Heart right ventricle (tissue), 16 donors: ENCODE measurements at regions not wholly inside any gene's neighbourhood (a gene's known extent, or its start where the extent isn't known, plus 50 kb on each side); places are given as distances from the start of the nearest gene placed in this dataset.

Experiments used
- ATAC-seq, 8 donors: fragments of 200-7000 bp; cut with Tn5 transposase; one replicate each; pipeline ENCODE4 v1.9.1; 2020; ENCODE audit warnings: mild to moderate bottlenecking in 8 of 8, moderate library complexity in 8 of 8, moderate number of reproducible peaks in 1 of 8
- DNase-seq, 2 donors: peaks; one replicate each; pipeline ENCODE4 v3.0.0-alpha.2; 2020
- H3K27ac ChIP-seq, 10 donors: fragments of 200-600 bp; sonication (generic) in 2 of 10; one replicate each; pipeline versions ENCODE4 v1.5.0 to v1.8.0; 2020 to 2022; ENCODE audit warnings: mild to moderate bottlenecking in 3 of 10
- H3K27me3 ChIP-seq, 7 donors: fragments of 200-600 bp; one replicate each; pipeline ENCODE4 v1.8.0; 2021 to 2022; ENCODE audit warnings: mild to moderate bottlenecking in 2 of 7
- H3K36me3 ChIP-seq, 9 donors: fragments of 200-600 bp; sonication (generic) in 1 of 9; one replicate each; pipeline versions ENCODE4 v1.5.0 to v1.8.0; 2020 to 2022; ENCODE audit warnings: mild to moderate bottlenecking in 2 of 9
- H3K4me1 ChIP-seq, 9 donors: fragments of 200-600 bp; sonication (generic) in 1 of 9; one replicate each; pipeline versions ENCODE4 v1.5.0 to v1.8.0; 2020 to 2022; ENCODE audit warnings: mild to moderate bottlenecking in 4 of 9
- H3K4me3 ChIP-seq, 10 donors: fragments of 200-600 bp; sonication (generic) in 2 of 10; one replicate each; pipeline versions ENCODE4 v1.5.0 to v1.8.0; 2020 to 2022; ENCODE audit warnings: mild to moderate bottlenecking in 7 of 10, moderate library complexity in 2 of 10
- H3K9me3 ChIP-seq, 11 donors: fragments of 200-600 bp in 10 of 11; sonication (generic) in 2 of 11; one replicate each; pipeline versions ENCODE4 v1.5.0 to v1.8.0; 2013 to 2022; ENCODE audit warnings: mild to moderate bottlenecking in 2 of 11, control low read depth in 1 of 11, moderate library complexity in 1 of 11
- WGBS, 2 donors: extraction: QIAGEN DNeasy Blood & Tissue Kit; methylation state at CpG; one replicate each; pipeline ENCODE4 v1.1.7; 2013; ENCODE audit warnings: inconsistent platforms in 1 of 2; 5-methylcytosine and 5-hydroxymethylcytosine counted together
- intact Hi-C, 10 donors: fragments of 100-400 bp; cut with DNase I; formaldehyde crosslinking; loops; one replicate each; pipeline versions ENCODE4 v1.11.1 to v1.14.2; 2022
- TF ChIP-seq, protein P1 (sequence below), 9 donors: fragments of 200-600 bp; sonication (generic) in 2 of 9; IDR thresholded peaks; one replicate each; pipeline versions ENCODE4 v1.5.0 to v1.8.0; 2021 to 2022; ENCODE audit warnings: antibody characterized with exemption in 9 of 9, mild to moderate bottlenecking in 5 of 9, moderate library complexity in 1 of 9
- donor health status: Arrhythmogenic right ventricular cardiomyopathy.
- donor health status: ischemic (EF 13 %, LVEDD 7.1; RV severe dilation, severe dysfunction).
- donor health status: healthy with polysubstance abuse.
- donor health status: DM: no; HTN: yes; CAD: no.
- donor health status: DM: no; HTN: no; CAD: no.
- donor health status: ischemic (EF 25% LVEDD 6.9; RV normal size, moderate dysfunction).
- donor health status: ischemic (EF 25% LVEDD 5.7; RV mildly dilated, moderate dysfunction).
- donor health status: healthy.
- donor health status: DM: yes; HTN: yes; CAD: no.
- donor health status: Ischemic cardiomyopathy.
- donor health status: ischemic (EF 35%, LVEDD 5.7; RV mildly dilated, moderate dysfunction).
- donor health status: nonischemic (EF 11% LVEDD 7.7; RV severe dilation, severe dysfunction).
- donor health status: DM: yes; HTN: yes; CAD: no.
- donor health status: PGD.
- donor health status: ischemic (EF 29% LVEDD 5.4; RV normal size, mild dysfunction).
- donor health status: nonischemic (EF 23%, LVEDD 6.1; RV moderate dilation, normal function).

DNA sequence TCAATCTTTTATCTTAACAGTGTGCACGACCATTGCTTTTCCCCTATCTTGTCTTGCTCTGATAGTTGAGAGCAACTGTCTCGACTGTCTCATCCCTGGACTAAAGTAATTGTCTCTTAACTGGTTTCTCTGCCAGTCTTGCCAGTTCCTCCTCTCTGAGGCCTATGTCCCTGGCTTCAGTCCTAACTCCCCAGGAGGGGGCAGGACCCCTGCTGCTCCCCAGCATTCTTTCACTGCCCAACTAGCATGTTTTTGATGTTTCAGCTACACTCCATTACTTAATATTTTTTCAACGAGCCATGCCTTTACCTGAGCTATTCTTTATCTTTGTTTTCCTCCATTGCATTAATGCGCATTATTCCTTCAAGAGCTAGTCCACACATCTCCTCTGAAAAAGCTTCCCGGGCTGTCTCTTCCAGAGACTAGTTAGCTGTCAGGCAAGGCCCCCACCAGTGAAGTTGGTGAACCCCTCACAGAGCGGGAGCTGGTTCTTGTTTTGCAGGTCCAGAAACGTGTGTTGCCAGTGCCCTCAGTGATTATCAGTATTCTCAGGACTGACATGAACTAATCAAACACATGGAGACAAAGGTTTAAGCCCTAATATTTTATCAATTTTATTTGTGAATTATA, 291.7 kb upstream of the KCNN2 start:
- DNase-seq (no peak), ATAC-seq (no peak)
- 64 to 66% methylated on average over 7 of the region's 7 CpGs for WGBS, 2 donors
- no peaks in the 10 kb centered on the region for H3K9me3 ChIP-seq
- H3K27me3 ChIP-seq: no peaks in the 10 kb centered on the region
- TF ChIP-seq, protein P1, sequence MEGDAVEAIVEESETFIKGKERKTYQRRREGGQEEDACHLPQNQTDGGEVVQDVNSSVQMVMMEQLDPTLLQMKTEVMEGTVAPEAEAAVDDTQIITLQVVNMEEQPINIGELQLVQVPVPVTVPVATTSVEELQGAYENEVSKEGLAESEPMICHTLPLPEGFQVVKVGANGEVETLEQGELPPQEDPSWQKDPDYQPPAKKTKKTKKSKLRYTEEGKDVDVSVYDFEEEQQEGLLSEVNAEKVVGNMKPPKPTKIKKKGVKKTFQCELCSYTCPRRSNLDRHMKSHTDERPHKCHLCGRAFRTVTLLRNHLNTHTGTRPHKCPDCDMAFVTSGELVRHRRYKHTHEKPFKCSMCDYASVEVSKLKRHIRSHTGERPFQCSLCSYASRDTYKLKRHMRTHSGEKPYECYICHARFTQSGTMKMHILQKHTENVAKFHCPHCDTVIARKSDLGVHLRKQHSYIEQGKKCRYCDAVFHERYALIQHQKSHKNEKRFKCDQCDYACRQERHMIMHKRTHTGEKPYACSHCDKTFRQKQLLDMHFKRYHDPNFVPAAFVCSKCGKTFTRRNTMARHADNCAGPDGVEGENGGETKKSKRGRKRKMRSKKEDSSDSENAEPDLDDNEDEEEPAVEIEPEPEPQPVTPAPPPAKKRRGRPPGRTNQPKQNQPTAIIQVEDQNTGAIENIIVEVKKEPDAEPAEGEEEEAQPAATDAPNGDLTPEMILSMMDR (IDR thresholded peaks at IDR 0.05): no peak
- H3K4me3 ChIP-seq: no peak overlapping the region
- no peaks in the 10 kb centered on the region for H3K4me1 ChIP-seq
- intact Hi-C loops: no loop called here
- H3K36me3 ChIP-seq: no peaks in the 10 kb centered on the region
- H3K27ac ChIP-seq: no peak overlapping the region

DNA sequence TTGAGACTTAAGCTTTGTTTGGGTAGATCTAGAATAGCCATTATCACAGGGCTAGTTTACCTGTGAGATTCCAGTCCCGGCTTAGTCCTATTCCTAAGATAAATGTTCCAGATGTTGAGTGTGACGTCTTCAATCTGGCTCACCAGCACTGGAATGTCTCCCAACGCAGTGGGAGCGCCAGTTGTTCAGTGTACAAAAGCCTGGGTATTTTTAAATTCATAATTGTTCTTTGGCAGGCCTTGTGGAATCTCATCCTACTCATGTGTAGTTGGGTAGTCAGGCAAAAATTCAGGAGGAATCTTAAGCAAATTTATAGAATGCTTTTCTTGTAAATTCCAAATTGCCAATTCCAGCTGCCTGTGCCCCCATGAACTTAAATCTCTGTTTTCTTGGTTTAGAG, 272.6 kb upstream of the KCNN2 start:
- Histone ChIP-seq H3K27ac (no peak overlapping the region), H3K27me3 (no peaks in the 10 kb centered on the region), H3K36me3 (no peaks in the 10 kb centered on the region), H3K4me3 (no peak overlapping the region), H3K9me3 (peaks cover 0 to 17% (median 8%) of the 10 kb centered on the region in 11 donors), H3K4me1 (peaks cover 0 to 3% (median 0%) of the 10 kb centered on the region in 9 donors)
- intact Hi-C loops: no loop called here
- DNase-seq (no peak), ATAC-seq (peak in 3 of 8 donors; percentile 63 to 71 (median 66))
- 18 to 29% methylated on average over 4 of the region's 4 CpGs for WGBS, 2 donors
- TF ChIP-seq, protein P1 (IDR thresholded peaks at IDR 0.05): no peak

DNA sequence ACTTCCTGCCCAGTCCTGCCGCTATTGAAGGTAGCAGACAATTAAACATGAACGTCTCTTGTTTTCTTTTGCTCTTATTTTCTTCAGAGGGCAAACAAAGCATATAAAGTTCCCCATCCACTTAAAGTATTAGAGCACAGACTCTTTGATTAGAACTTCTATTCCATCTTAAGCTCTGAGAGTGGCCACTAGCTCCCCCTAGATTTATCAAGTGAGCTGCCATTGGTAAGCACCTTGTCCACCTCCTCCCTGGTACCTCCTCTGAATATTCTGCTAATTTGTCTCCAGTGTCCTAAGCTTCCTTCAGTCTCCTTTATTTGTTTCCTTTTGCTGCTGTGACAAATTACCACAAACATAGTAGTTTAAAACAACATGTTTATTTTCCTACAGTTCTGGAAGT, 264.3 kb upstream of the KCNN2 start:
- intact Hi-C loops: loop anchor here in 6 of 10 donors (5.0 to 10.0 kb wide), 4 partner anchors 207 to 357 kb away; no protein-coding TSS in a partner anchor
- no peak overlapping the region for H3K4me3 ChIP-seq
- WGBS, 2 donors: 52 to 64% methylated on average over 2 of the region's 2 CpGs
- H3K27me3 ChIP-seq: no peaks in the 10 kb centered on the region
- no peaks in the 10 kb centered on the region for H3K4me1 ChIP-seq
- H3K27ac ChIP-seq: no peak overlapping the region
- DNase-seq (no peak), ATAC-seq (no peak)
- H3K36me3 ChIP-seq: no peaks in the 10 kb centered on the region
- TF ChIP-seq, protein P1 (IDR thresholded peaks at IDR 0.05): no peak
- H3K9me3 ChIP-seq: peaks cover 0 to 5% (median 2%) of the 10 kb centered on the region in 11 donors

DNA sequence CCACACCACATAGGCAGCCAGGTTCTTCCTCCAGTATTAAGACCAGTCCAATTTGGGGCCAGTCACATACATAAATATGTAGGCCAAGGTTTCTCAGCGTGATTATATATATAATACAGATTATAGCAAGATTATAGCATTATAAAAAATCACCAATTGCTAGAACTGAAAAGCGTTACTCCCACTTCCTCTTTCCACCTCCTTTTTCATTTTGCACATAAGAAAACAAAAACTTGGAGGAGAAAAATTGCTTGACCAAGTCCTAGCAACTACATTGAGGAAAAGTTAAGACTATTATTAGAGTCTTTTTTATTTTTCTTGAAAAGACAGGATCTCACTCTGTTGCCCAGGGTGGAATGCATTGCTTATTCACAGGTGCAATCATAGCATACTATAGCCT, 262.7 kb upstream of the KCNN2 start:
- Histone ChIP-seq H3K4me3 (no peak overlapping the region), H3K27ac (no peak overlapping the region), H3K9me3 (no peaks in the 10 kb centered on the region), H3K4me1 (no peaks in the 10 kb centered on the region), H3K36me3 (no peaks in the 10 kb centered on the region), H3K27me3 (no peaks in the 10 kb centered on the region)
- intact Hi-C loops: loop anchor here in 6 of 10 donors (5.0 to 10.0 kb wide), 4 partner anchors 206 to 356 kb away; no protein-coding TSS in a partner anchor
- ATAC-seq (no peak), DNase-seq (no peak)
- WGBS, 2 donors: 67 to 70% methylated on average over 2 of the region's 2 CpGs
- TF ChIP-seq, protein P1 (IDR thresholded peaks at IDR 0.05): no peak
